H1 (cell line): ENCODE measurements at regions not wholly inside any gene's neighbourhood (a gene's known extent, or its start where the extent isn't known, plus 50 kb on each side); places are given as distances from the start of the nearest gene placed in this dataset.

Source experiments
- CTCF ChIA-PET: fragments of 300-600 bp; sonication (Branson Sonifier 250); formaldehyde crosslinking; loops from one replicate; lab custom pipeline; 2021; ENCODE audit not compliant: partially characterized antibody; lab: Charles Lee
- POLR2A ChIA-PET: fragments of 300-600 bp; sonication (Branson Sonifier 250); formaldehyde crosslinking; loops from one replicate; lab custom pipeline; 2021; ENCODE audit warnings: inconsistent platforms; ENCODE audit not compliant: partially characterized antibody; lab: Charles Lee
- DNase-seq, 2 experiments: peaks; one replicate each; pipeline versions ENCODE4 v3.0.0 to v3.0.0-alpha.2; 2010 to 2022; ENCODE audit warnings: low spot score in 2 of 2, low read depth in 1 of 2, mixed read lengths in 1 of 2
- FAIRE-seq: peaks from 2 replicates; lab custom pipeline; 2011; peaks lifted over from hg19 to GRCh38; lab: Jason Lieb, UNC
- H2AFZ ChIP-seq: 2 replicates; pipeline ENCODE4 v1.8.1; 2012; ENCODE audit warnings: low read length, inconsistent platforms
- H2AK5ac ChIP-seq: 2 replicates; pipeline ENCODE4 v1.6.1; 2013; ENCODE audit warnings: low read depth, low read length
- H2BK120ac ChIP-seq: replicated peaks from 2 replicates; pipeline ENCODE3; 2013; ENCODE audit warnings: low read depth, low read length, inconsistent platforms
- H2BK12ac ChIP-seq: 2 replicates; pipeline ENCODE4 v1.6.1; 2013; ENCODE audit warnings: low read depth, low read length
- H2BK15ac ChIP-seq: 2 replicates; pipeline ENCODE4 v1.6.1; 2013; ENCODE audit warnings: low read length
- H2BK20ac ChIP-seq: 2 replicates; pipeline ENCODE4 v1.6.1; 2013; ENCODE audit warnings: low read length
- H2BK5ac ChIP-seq: 2 replicates; pipeline ENCODE4 v1.6.1; 2013; ENCODE audit warnings: low read depth, low read length
- H3K14ac ChIP-seq: 2 replicates; pipeline ENCODE4 v1.6.1; 2013; ENCODE audit warnings: inconsistent platforms; ENCODE audit not compliant: insufficient read length
- H3K18ac ChIP-seq: 2 replicates; pipeline ENCODE4 v1.6.1; 2013; ENCODE audit warnings: low read length; ENCODE audit errors: extremely low read depth
- H3K23ac ChIP-seq: 2 replicates; pipeline ENCODE4 v1.6.1; 2013; ENCODE audit warnings: inconsistent platforms; ENCODE audit not compliant: insufficient read length
- H3K23me2 ChIP-seq: 2 replicates; pipeline ENCODE4 v1.6.1; 2013; ENCODE audit warnings: low read depth, low read length
- H3K27ac ChIP-seq: 2 replicates; pipeline ENCODE4 v1.6.1; 2011; ENCODE audit warnings: low read depth, low read length, inconsistent platforms
- H3K27me3 ChIP-seq, 4 experiments: replicated peaks in 1 of 4; 1 replicate in 1 of 4; 2 replicates in 3 of 4; pipeline versions ENCODE4 v1.6.1 to v1.8.1; 2011 to 2013; ENCODE audit warnings: low read length in 3 of 4, mild to moderate bottlenecking in 3 of 4, inconsistent platforms in 2 of 4, mixed read lengths in 2 of 4, moderate library complexity in 1 of 4; ENCODE audit not compliant: control insufficient read depth in 3 of 4, insufficient read depth in 3 of 4; ENCODE audit errors: extremely low read depth in 1 of 4
- H3K36me3 ChIP-seq, 4 experiments: 2 replicates each; pipeline versions ENCODE4 v1.6.1 to v1.8.1; 2011 to 2013; ENCODE audit warnings: mild to moderate bottlenecking in 4 of 4, low read length in 3 of 4, moderate library complexity in 2 of 4, control low read depth in 1 of 4, inconsistent platforms in 1 of 4; ENCODE audit not compliant: insufficient read depth in 4 of 4, control insufficient read depth in 2 of 4
- H3K4ac ChIP-seq: replicated peaks from 2 replicates; pipeline ENCODE3; 2013; ENCODE audit warnings: low read length, low read depth, mixed read lengths, inconsistent platforms; ENCODE audit not compliant: insufficient read length
- H3K4me1 ChIP-seq, 4 experiments: replicated peaks in 1 of 4; 1 replicate in 1 of 4; 2 replicates in 3 of 4; pipeline versions ENCODE4 v1.6.1 to v1.8.1; 2011 to 2013; ENCODE audit warnings: low read length in 3 of 4, inconsistent platforms in 2 of 4, mixed read lengths in 1 of 4; ENCODE audit not compliant: insufficient read depth in 4 of 4, control insufficient read depth in 3 of 4
- H3K4me2 ChIP-seq, 2 experiments: 2 replicates each; pipeline versions ENCODE4 v1.6.1 to v1.8.1; 2011 to 2013; ENCODE audit warnings: low read depth in 2 of 2, low read length in 2 of 2, control low read depth in 1 of 2, inconsistent platforms in 1 of 2, mild to moderate bottlenecking in 1 of 2; ENCODE audit not compliant: insufficient read depth in 1 of 2
- H3K4me3 ChIP-seq, 4 experiments: fragments of 200-600, 300-600 bp in 1 of 4; sonication (generic), shearing (Covaris generic), sonication (Bioruptor Twin) in 1 of 4; 2 replicates each; pipeline versions ENCODE4 v1.5.1 to v1.8.1; 2011 to 2016; ENCODE audit warnings: low read length in 4 of 4, low read depth in 3 of 4, control low read depth in 2 of 4, inconsistent platforms in 2 of 4, mild to moderate bottlenecking in 2 of 4, mixed read lengths in 1 of 4, moderate library complexity in 1 of 4; ENCODE audit not compliant: insufficient read depth in 2 of 4; ENCODE audit errors: extremely low read depth in 1 of 4
- H3K56ac ChIP-seq: replicated peaks from 2 replicates; pipeline ENCODE3; 2013; ENCODE audit warnings: low read depth, mild to moderate bottlenecking, mixed read lengths, low read length, inconsistent platforms; ENCODE audit not compliant: insufficient read length
- H3K79me1 ChIP-seq: 2 replicates; pipeline ENCODE4 v1.6.1; 2013; ENCODE audit warnings: low read depth, low read length, control low read depth
- H3K79me2 ChIP-seq, 2 experiments: 2 replicates each; pipeline versions ENCODE4 v1.6.1 to v1.8.1; 2012 to 2013; ENCODE audit warnings: low read length in 2 of 2, mild to moderate bottlenecking in 2 of 2, inconsistent platforms in 1 of 2; ENCODE audit not compliant: insufficient read depth in 2 of 2, control insufficient read depth in 1 of 2
- H3K9ac ChIP-seq, 4 experiments: replicated peaks in 1 of 4; 1 replicate in 1 of 4; 2 replicates in 3 of 4; pipeline versions ENCODE4 v1.6.1 to v1.8.1; 2011 to 2013; ENCODE audit warnings: low read depth in 3 of 4, low read length in 3 of 4, control low read depth in 2 of 4, mild to moderate bottlenecking in 2 of 4, moderate library complexity in 2 of 4, inconsistent platforms in 1 of 4; ENCODE audit errors: extremely low read depth in 1 of 4
- H3K9me3 ChIP-seq, 2 experiments: 2 replicates each; pipeline versions ENCODE4 v1.6.1 to v1.8.1; 2012 to 2013; ENCODE audit warnings: mild to moderate bottlenecking in 2 of 2, moderate library complexity in 2 of 2, control low read depth in 1 of 2, inconsistent platforms in 1 of 2, low read depth in 1 of 2, low read length in 1 of 2, mixed read lengths in 1 of 2; ENCODE audit not compliant: insufficient read depth in 2 of 2
- H4K20me1 ChIP-seq, 2 experiments: replicated peaks in 1 of 2; 2 replicates each; pipeline versions ENCODE3 to v1.8.1; 2011 to 2013; ENCODE audit warnings: inconsistent platforms in 2 of 2, low read length in 2 of 2, mild to moderate bottlenecking in 1 of 2; ENCODE audit not compliant: insufficient read depth in 2 of 2, control insufficient read depth in 1 of 2
- H4K5ac ChIP-seq: 2 replicates; pipeline ENCODE4 v1.6.1; 2013; ENCODE audit warnings: low read length, low read depth, mixed read lengths, inconsistent platforms; ENCODE audit not compliant: insufficient read length
- H4K8ac ChIP-seq: 2 replicates; pipeline ENCODE4 v1.8.0; 2013; ENCODE audit warnings: mild to moderate bottlenecking, moderate library complexity, low read length, inconsistent platforms; ENCODE audit not compliant: insufficient read depth; ENCODE audit errors: extremely low read depth
- H4K91ac ChIP-seq: replicated peaks from 2 replicates; pipeline ENCODE3; 2013; ENCODE audit warnings: low read length, mixed read lengths, inconsistent platforms; ENCODE audit not compliant: insufficient read length
- BRCA1 ChIP-seq: IDR thresholded peaks from 2 replicates; pipeline ENCODE4 v1.6.1; 2012; ENCODE audit warnings: low read depth, low read length, improper control_type of control experiment
- CEBPB ChIP-seq: IDR thresholded peaks from 2 replicates; pipeline ENCODE4 v1.6.1; 2012; ENCODE audit warnings: low read depth, low read length
- CHD1 ChIP-seq: IDR thresholded peaks from 2 replicates; pipeline ENCODE4 v1.6.1; 2012; ENCODE audit warnings: low read depth, low read length, improper control_type of control experiment
- CHD2 ChIP-seq: IDR thresholded peaks from 2 replicates; pipeline ENCODE4 v1.6.1; 2012; ENCODE audit warnings: low read length, improper control_type of control experiment
- GABPA ChIP-seq: IDR thresholded peaks from 2 replicates; pipeline ENCODE4 v1.6.1; 2011; ENCODE audit warnings: mild to moderate bottlenecking, low read length, moderate library complexity, borderline replicate concordance; ENCODE audit not compliant: insufficient read depth
- POLR2A ChIP-seq, 2 experiments: IDR thresholded peaks; 1 replicate in 1 of 2; 2 replicates in 1 of 2; pipeline ENCODE4 v1.6.1; 2011; ENCODE audit warnings: low read depth in 2 of 2, low read length in 2 of 2, mild to moderate bottlenecking in 2 of 2; ENCODE audit errors: control extremely low read depth in 1 of 2
- TBP ChIP-seq: IDR thresholded peaks from 2 replicates; pipeline ENCODE4 v1.6.1; 2011; ENCODE audit warnings: low read depth, low read length, improper control_type of control experiment
- TEAD4 ChIP-seq: IDR thresholded peaks from 2 replicates; pipeline ENCODE4 v1.6.1; 2012; ENCODE audit warnings: low read depth, low read length, inconsistent platforms, mixed read lengths
- WGBS, 2 experiments: shearing (Covaris generic) in 1 of 2; methylation state at CpG; one replicate each; pipeline versions ENCODE4 v1.1.6 to v1.1.7; 2013 to 2015; ENCODE audit warnings: low lambda C conversion rate in 2 of 2, mixed read lengths in 2 of 2, inconsistent platforms in 1 of 2, low coverage in 1 of 2, missing lambda C conversion rate in 1 of 2; ENCODE audit not compliant: insufficient replicate concordance in 2 of 2, insufficient coverage in 1 of 2, insufficient read length in 1 of 2; ENCODE audit errors: extremely low coverage in 1 of 2, missing lambda C conversion rate in 1 of 2; 5-methylcytosine and 5-hydroxymethylcytosine counted together

DNA sequence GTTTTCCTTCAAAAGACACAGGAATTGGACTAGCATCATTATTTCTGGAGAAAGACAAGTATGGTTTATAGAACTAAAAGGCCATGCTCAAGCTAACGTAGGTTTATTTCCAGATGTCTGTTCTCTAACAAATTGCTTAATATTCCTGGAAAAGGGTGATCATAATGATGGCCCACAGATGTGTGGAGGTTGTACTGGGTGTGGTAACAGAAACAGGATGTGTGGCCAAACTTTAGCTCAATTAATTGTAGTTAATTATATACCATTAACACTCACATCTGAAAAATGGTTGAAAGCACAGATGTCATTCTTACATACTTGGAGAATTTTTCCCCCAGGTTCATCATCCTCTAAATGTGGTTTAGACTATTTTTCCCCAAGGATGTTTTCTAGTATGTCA lies 292.7 kb upstream of the RASA1 start:
- Histone ChIP-seq H3K4me2 (no peak overlapping the region), H2BK20ac (no peak overlapping the region), H3K14ac (no peak overlapping the region), H3K23me2 (no peaks in the 10 kb centered on the region), H3K79me1 (no peaks in the 10 kb centered on the region), H3K27me3 (no peaks in the 10 kb centered on the region), H3K79me2 (no peaks in the 10 kb centered on the region), H4K91ac (no peak overlapping the region), H3K4me1 (no peaks in the 10 kb centered on the region), H3K56ac (no peak overlapping the region), H3K18ac (no peak overlapping the region), H4K20me1 (no peaks in the 10 kb centered on the region), H3K9me3 (no peaks in the 10 kb centered on the region), H2BK5ac (no peak overlapping the region), H3K27ac (no peak overlapping the region), H3K36me3 (no peaks in the 10 kb centered on the region), H4K5ac (no peak overlapping the region), H3K9ac (no peak overlapping the region), H2BK12ac (no peak overlapping the region), H2BK120ac (no peak overlapping the region), H2AK5ac (no peak overlapping the region), H2AFZ (no peak overlapping the region), H3K23ac (no peak overlapping the region), H3K4me3 (no peak overlapping the region), H4K8ac (no peak overlapping the region), H3K4ac (no peak overlapping the region), H2BK15ac (no peak overlapping the region)
- WGBS, 2 experiments = 89% methylated on average over 1 of the region's 1 CpG; no CpG with 5 or more reads in 1 of the 2 experiments
- DNase-seq = no peak
- no peak for FAIRE-seq
- ChIA-PET POLR2A (no interaction called here), CTCF (interaction anchor here (1.0 kb wide), 1 partner anchor 95 kb away, joined by 4 read pairs; no protein-coding TSS in a partner anchor)
- TF ChIP-seq CHD1 = no peak
- no peak for TF ChIP-seq TBP
- no peak for TF ChIP-seq POLR2A (IDR thresholded peaks at IDR 0.05; ENCODE audit: control extremely low read depth in 1 of 2, low read depth in 2 of 2, low read length in 2 of 2)
- no peak for TF ChIP-seq TEAD4
- TF ChIP-seq BRCA1 = no peak
- TF ChIP-seq GABPA = no peak
- no peak for TF ChIP-seq CEBPB
- no peak for TF ChIP-seq CHD2
